Stimulated activated CD4-positive, alpha-beta T cell treated with anti-CD3 and anti-CD28 coated beads, Interleukin-4, amount 100 ng/mL, for 48 hours (primary cell): ENCODE measurements at regions not wholly inside any gene's neighbourhood (a gene's known extent, or its start where the extent isn't known, plus 50 kb on each side); places are given as distances from the start of the nearest gene placed in this dataset.
"Not testable (repeated sequence)": the region's sequence is repeated elsewhere in the genome, so short reads cannot be mapped to it uniquely, and the experiment has no call there.

ENCODE experiments used
- DNase-seq, 2 donors: peaks; one replicate each; pipeline ENCODE4 v3.0.0-alpha.2; 2020; ENCODE audit warnings: low read depth in 2 of 2

DNA sequence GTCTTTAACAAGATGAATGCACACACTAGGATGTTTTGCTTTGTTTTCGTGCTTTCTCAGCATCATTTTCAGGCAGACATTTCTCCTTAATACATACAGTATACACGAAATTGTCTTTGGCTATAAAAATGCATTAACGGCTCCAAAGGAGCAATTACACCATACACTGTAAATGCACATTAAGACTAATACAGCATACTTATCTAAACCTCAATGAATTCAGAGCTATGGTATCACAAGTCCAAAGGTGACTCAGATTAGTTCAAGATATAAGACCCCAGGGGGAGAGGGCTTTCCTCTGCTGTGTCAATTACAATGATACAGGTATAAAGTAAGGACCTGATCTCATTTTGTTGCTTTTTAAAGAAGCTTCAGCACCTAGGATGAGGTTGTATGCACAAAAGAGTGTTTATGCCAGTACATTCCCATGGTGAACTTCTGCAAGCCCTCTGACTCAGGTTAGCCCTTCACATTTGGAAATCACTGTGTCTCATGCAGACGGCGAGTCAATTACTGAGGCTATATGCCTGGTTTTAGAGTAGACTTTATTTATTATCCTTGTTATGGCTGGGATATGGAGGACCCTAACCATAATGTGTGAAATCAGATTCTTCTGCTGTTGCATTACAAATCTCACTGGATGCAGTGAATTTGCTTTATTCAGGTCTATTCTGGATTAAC, 233.3 kb downstream of the ZNF608 start:
- DNase-seq: no peak

DNA sequence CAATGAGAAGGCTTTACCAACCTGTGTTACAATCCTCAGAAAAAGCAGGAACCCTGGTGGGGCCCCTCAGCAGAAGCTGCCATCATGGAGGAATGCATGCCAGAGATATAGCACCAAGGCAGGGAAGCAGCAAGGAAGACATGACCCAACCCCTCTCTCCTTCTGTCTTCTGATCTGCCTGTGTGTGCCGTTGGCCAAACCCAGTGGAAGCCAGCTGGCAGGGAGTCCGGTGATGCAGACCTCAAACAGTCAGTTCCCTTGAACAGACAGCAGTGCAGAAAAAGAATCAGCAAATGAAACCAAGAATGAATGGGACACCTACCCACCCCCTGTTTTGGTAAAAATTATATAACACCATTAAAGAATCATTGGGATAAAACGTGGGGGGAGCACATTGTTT, 234.2 kb downstream of the ZNF608 start:
- no peak for DNase-seq

DNA sequence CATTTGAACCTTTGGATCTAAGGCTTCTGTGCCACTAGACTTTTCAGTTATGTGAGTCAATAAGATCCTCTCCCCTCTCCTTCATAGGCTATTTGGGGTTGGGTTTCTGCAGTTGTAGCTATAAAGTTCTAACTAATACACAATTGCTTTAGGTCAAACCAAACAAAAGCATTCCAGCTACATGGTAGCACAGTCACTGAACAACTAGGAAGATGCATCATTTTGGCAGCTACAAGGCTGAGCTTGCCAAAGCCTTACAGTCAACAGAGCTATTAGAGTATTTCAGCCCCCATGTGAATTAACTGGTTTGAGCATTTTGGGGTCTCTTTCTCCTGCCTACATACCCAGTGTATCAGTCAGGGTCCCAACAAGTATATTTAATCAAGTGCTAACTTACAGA, 234.6 kb downstream of the ZNF608 start:
- DNase-seq: no peak

DNA sequence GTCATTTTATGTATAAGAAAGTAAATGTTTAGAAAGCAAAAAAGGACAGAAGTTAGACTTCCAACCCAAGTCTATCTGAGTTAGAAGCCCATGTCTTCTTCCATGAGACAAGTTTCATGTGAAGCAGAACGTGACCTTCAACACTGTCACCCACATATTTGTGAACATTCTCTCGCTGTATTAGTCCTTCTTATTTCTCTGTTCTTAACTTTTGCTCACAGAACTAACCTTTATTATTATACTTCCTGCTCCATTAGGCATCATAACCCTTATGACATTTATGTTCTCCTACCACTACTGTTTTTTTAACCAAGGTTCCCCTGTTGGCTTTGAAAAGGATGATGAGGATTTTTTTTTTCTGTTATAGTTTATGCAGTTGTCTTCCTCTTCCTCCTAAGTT, 238.8 kb downstream of the ZNF608 start:
- no peak for DNase-seq

DNA sequence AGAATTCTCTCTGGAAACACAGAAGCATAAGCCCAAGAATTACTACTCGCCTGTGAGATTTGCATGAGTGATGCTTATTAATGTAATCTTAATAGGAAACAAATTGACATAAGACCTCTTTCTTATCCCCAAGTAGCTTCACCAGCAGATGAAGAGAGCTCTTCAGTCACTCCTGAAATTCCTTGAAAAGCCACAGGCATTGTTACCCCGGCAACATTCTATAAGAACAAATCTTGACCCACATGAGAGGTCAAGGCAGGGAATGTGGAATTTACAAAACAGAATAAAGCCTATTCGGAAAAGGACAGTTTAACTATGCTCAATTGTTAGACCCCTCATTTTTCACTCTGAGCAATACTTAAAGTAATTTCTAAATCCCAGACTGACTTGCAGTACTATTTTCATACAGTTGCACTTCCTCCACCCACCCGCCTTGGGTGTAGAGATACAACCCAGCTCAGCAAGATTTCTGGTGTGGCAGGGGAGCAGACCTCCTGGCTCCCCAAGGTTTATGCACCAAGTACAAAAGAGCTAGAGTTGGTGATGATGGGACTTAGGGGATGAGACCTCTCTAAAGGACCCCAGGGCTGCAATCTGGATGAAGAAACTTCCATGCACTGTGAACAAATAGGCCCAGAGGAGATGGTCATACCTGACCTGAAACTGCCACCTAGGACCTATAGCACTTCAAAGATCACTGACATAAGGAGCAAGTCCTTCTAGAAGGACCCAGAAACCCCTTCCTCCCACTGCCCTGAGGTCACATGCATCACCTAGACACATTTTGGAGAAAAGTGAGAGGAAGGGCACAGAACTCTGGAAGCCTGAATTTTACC, 242.1 kb downstream of the ZNF608 start:
- DNase-seq: no peak

DNA sequence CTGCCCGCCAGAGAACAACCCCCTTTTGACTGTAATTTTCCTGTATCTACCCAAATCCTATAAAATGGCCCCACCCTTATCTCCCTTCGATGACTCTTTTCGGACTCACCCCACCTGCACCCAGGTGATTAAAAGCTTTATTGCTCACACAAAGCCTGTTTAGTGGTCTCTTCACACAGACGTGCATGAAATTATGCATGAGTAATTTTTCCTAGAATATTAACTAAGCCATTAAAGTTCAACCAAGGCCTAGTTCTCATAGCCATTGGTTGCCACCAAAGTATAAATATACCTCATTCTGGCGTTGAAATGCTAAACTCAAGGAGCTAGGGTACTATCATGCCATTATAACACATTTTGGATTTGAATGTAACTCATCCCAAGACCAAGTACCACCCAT, 243.9 kb downstream of the ZNF608 start:
- DNase-seq: no peak

DNA sequence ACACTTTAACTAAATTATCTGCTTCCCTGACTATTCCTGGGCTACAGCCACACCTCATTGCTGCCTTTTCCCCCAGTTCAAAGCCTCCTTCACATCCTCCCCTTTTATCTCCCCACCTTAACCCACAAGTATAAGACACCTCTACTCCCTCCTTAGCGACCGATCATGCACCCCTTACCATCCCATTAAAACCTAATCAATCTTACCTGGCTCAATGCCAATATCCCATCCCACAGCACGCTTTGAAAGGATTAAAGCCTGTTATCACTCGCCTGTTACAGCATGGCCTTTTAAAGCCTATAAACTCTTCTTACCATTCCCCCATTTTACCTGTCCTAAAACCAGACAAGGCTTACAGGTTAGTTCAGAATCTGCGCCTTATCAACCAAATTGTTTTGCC, 246.6 kb downstream of the ZNF608 start:
- DNase-seq: not testable (repeated sequence)

DNA sequence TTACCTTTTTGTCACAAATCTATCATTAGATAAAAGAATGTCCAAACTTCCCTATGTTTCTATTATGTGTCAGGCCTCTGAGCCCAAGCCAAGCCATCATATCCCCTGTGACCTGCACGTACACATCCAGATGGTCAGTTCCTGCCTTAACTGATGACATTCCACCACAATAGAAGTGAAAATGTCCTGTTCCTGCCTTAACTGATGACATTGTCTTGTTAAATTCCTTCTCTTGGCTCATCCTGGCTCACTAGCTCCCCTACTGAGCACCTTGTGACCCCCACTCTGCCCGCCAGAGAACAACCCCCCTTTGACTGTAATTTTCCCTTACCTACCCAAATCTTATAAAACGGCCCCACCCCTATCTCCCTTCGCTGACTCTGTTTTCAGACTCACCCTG, 249.5 kb downstream of the ZNF608 start:
- not testable (repeated sequence) for DNase-seq

DNA sequence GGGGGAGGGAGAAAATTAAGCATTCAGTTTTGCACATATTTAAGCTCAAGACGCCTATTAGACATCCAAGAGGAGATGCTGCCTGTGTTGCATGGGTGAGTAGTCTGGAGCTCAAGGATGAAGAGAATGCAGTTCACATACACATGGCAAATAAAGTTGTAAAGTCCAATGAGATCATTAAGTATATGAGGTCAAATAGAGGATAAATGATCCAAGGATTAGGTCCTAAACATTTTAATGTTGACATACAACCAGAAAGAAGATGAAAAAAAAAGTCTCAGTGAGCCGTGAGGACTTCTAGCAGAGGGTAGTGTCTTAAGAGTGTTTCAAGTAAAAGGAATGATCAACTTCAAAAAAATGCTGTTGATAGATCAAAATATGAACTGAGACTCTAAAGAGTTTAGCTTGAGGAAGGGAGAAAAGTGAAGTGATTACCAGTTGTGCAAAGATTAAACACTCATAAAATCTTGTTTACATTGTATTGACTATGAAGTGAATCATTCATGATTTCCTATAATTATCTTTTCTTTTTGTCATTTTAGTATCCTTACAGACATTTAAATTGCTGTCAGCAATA, 251.8 kb downstream of the ZNF608 start:
- no peak for DNase-seq

DNA sequence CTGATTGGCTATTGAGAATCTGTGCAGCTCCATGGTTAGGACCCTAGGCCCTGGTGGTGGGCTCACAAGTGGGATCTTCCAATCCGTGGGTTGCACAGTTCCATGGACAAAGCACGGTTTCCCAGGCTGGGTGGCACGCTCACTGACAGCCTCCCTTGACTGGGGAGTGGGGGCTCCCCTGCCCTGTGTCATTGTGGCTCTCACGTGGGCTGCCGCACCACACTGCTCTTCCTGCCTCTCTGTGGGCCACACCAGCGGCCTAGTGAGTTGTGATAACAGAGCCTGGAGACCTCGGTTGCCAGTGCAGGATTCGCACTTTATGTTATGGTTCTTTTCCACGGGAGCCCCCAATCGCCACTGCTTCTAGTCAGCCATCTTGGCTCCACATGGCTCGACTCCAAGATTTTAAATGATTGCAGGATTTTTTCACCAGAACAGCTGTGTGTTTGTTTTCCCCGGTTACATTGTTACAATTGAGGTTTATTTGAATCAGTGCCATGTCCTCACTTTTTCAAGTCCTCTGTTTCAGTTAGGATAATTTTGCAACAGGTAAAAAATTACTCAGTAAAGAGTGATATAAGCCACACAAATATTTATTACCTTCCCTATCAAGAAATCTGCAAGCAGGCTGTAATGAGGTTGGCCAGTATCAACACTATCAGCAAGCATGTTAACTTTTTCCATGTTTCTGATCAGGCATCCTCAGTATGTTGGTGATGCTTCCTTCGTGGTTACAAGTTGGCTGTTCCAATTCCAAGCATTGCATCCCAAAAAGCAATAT, 253.8 kb downstream of the ZNF608 start:
- DNase-seq: no peak

DNA sequence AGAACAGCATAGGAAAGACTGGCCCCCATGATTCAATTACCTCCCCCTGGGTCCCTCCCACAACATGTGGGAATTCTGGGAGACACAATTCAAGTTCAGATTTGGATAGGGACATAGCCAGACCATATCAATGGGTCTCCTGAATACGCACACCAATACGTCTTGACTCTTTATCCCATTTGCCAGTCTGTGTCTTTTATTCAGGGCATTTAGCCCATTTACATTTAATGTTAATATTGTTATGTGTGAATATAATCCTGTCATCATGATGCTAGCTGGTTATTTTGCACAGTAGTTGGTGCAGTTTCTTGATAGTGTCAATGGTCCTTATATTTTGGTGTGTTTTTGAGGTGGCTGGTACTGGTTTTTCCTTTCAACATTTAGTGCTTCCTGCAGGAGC, 256.1 kb downstream of the ZNF608 start:
- DNase-seq: not testable (repeated sequence)

DNA sequence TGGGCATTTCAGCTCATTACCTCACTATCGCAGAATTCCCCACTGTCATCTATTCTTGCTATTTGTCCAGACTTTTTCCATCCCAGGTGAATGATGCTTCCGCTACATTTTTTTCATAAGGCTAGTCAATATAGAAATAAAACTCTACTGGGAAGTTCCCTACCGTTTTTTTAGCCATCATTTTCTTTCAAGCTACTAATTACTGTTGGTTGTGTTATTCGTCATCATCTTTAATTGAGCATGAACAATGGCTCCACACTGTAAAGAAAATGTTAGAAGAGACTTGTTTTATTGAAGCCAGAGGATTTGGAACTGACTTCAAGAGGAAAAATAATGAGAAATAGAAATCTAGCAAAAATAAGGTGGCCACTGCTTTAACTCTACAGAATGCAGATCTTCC, 265.0 kb downstream of the ZNF608 start:
- DNase-seq: no peak

DNA sequence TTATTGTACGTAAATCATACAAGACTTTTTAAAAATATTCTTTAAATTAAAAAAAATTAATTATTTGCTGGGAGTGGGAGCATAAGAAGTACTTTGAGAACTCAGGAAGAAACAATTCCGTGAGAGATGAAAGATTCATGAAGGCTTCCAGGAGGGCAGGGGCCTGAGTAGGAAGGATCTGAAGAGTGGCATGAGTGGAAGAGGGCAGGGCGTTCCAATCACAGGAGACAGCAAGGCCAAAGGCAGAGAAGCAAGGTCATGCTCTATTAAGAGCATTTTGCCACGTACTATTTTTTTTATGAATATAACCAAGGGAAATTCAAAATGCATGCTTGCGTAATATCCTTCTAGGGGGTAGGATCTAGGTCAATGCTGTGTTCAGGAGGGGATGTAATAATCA, 265.5 kb downstream of the ZNF608 start:
- no peak for DNase-seq

DNA sequence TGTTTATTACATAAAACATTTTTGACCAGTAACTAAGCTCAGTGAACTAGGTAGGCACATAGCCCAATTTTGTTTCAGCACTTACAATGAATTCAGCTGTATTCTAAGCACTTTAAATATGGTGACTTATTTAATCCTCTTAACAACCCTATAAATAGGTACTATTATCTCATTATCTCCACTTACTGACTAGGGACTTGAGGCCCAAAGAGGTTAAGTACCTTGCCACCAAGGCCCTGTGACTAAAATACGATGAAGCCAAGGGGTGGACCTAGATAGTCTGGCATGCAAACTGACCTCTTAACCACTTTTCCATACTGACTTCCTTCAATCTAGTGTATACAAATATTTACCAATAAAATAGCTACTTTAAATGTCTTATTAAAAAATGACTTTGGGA, 266.4 kb downstream of the ZNF608 start:
- DNase-seq: no peak

DNA sequence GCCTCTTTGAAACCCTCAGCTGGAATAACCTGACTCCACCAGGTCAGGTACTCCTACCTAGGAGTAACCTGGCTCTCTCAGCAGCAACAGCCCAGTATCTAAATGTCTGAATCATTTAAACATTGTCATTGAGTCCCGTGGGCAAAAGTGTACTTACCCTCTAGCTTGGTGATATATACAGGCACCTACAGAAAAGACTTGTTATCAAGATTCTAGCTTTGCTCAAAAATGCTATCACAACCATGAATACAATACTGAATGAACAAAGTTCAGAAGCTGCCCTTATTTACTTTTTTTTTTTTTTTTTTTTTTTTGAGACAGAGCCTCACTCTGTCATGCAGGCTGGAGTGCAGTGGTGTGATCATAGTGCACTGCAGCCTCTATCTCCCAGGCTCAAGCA, 268.2 kb downstream of the ZNF608 start:
- DNase-seq: no peak

DNA sequence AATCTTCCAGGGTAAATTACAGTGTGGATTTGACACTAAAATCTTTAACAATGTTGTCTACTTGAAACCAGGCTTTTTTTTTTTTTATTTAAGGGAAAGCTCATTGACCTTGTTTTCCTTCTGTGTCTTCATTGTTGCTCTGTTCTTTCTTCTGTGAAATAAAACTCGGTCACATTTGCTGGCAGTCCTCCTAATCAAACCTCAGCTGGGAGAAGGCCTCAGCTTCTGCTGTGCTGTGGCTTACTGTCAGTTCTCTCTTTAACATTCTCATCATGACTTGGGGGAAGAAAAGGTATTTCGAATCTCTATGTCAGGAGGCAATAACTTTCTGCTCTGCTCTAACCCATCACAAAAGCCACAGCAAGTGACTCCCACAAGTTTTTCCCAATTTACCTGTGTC, 268.9 kb downstream of the ZNF608 start:
- DNase-seq: no peak

DNA sequence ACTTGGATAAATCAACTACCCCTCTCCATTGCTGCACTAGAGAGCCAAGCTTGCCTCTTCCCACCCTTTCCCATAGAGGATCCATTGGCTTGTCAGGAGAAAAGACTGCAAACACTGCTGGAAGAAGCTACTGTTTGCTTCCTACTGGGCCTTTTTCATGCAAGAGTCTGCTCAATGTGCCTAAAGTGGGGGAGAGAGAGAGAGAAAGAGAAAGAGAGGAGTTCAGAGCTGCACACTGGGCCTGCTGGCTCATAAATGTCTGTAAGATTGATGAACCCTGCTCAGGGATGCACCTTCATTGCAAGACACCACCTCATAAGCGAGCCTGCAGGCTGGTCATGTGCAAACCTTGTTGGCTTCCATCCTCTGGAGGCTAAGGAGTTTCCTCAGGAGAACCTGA, 269.4 kb downstream of the ZNF608 start:
- DNase-seq: no peak

DNA sequence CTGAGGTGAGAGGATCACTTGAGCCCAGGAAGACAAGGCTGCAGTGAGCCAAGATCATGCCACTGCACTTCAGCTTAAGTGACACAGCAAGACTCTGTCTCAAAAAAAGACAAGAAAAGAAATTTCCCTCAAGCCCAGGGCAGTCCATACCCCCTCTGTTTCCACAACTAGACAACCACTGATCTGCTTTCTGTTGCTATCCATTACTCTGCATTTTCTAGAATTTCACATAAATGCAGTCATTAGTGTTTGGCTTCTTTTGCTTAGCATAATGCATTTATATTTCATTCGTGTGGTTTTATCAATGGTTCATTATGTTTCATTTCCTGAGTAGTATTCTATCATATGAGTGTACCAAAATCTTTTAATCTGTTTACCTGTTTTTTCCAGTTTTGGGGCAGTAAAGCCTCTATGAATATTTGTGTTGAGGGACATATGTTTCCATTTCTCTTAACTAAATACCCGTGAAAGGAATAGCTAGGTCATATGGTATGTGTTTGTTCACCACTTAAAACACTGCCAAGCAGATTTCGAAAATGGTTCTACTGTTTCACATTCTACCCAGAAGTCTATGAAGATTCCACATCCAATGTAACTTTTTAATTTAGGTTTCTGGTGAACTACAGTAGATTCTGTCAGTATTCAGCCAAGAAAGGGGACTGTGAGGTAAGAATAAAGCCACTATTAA, 271.8 kb downstream of the ZNF608 start:
- no peak for DNase-seq

DNA sequence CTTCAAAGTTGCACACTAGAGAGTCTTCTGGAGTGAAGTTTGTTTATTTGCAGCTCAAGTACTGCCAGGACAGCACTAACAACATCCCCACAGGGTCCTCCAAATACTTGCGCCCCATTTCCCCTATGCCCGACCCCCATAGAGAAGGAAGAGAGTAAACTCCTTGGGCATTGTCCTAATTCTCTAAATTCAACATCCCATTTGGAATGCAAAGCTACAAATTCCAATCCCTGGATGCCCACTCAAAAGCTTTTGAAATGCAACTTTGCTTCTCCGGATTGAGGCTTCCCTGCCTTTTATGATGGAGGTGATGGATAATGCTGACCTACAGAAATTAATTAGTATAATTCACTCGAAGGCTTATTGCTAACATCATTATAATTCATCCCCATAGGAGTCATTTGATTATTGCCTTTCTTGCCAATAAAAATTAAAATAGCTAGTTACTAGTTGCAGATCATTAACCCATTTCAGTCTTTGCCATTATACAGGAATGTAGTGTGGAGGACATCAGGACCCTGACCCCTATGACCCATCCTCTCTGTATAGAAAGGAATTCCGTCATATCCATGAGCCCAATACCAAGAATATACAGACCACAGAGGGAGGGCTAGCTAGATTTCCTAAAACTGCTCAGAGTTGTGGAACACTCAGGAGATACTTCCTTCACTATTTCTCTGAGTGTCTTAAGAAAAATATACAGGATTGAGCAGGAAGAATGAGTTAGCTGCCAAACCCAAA, 277.6 kb downstream of the ZNF608 start:
- no peak for DNase-seq

DNA sequence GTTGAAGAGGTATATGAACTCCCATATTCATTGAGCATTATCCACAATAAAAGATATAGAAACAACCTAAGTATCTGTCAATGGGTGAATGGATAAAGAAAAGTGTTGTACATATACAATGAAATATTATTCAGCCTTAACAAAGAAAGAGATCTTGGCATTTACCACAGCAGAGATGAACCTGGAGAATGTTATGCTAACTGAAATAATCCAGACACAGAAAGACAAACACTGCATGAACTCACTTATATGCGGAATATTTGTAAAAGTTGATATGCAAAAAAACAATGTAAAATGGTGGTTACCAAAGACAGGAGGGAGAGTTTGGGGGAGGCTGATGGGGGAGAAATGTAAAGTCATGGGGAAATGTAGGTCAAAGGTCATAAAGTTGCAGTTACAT, 278.7 kb downstream of the ZNF608 start:
- DNase-seq: no peak

DNA sequence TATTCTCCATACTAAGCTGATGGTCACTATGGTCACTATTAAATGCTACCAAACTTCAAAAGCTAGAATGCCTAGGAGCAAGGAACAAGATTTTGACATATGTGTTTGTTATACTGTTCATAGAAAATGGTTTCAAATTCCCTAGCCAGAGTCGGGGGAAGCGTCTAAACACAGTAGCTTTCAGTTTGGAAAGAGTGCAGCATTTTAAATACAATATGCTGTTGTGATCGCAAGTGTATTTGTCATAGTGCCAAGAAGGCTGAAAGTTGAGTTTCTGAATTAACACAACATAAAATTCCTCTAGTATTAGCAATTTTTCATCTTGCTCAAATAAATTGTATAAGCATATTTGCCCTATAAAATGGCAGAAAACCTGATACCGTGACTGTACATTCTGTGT, 280.4 kb downstream of the ZNF608 start:
- no peak for DNase-seq
